GM10266 (cell line): ENCODE measurements at regions not wholly inside any gene's neighbourhood (a gene's known extent, or its start where the extent isn't known, plus 50 kb on each side); places are given as distances from the start of the nearest gene placed in this dataset.
"Not testable (repeated sequence)": the region's sequence is repeated elsewhere in the genome, so short reads cannot be mapped to it uniquely, and the experiment has no call there.

Experiments used
- DNase-seq: peaks from one replicate; pipeline ENCODE4 v3.0.0; 2012; ENCODE audit errors: extremely low spot score
- TF ChIP-seq, protein P1 (sequence below): IDR thresholded peaks from 2 replicates; pipeline ENCODE4 v1.5.1; 2012; ENCODE audit warnings: mild to moderate bottlenecking, low read depth; ENCODE audit not compliant: control insufficient read depth, insufficient read depth; ENCODE audit errors: missing control alignments

GRCh38 chr3:99568663-99569335 is 69.6 kb upstream of the COL8A1 start:
- TF ChIP-seq, protein P1, sequence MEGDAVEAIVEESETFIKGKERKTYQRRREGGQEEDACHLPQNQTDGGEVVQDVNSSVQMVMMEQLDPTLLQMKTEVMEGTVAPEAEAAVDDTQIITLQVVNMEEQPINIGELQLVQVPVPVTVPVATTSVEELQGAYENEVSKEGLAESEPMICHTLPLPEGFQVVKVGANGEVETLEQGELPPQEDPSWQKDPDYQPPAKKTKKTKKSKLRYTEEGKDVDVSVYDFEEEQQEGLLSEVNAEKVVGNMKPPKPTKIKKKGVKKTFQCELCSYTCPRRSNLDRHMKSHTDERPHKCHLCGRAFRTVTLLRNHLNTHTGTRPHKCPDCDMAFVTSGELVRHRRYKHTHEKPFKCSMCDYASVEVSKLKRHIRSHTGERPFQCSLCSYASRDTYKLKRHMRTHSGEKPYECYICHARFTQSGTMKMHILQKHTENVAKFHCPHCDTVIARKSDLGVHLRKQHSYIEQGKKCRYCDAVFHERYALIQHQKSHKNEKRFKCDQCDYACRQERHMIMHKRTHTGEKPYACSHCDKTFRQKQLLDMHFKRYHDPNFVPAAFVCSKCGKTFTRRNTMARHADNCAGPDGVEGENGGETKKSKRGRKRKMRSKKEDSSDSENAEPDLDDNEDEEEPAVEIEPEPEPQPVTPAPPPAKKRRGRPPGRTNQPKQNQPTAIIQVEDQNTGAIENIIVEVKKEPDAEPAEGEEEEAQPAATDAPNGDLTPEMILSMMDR: no peak
- no peak for DNase-seq

DNA sequence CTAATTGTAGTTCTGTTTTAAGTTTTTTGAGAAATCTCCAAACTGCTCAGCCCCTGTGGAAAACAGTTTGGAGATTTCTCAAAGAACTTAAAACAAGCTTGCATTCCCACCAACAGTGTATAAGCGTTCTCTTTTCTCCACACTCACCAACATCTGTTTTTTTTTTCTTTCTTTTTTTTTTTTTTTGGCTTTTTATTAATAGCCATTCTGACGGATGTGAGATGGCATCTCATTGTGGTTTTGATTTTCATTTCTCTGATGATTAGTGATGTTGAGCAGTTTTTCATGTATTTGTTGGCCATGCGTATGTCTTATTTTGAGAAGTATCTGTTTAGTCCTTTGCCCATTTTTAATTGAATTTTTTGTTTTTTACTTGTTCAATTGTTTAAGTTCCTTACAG is 73.1 kb upstream of the COL8A1 start:
- TF ChIP-seq, protein P1: no peak
- no peak for DNase-seq

DNA sequence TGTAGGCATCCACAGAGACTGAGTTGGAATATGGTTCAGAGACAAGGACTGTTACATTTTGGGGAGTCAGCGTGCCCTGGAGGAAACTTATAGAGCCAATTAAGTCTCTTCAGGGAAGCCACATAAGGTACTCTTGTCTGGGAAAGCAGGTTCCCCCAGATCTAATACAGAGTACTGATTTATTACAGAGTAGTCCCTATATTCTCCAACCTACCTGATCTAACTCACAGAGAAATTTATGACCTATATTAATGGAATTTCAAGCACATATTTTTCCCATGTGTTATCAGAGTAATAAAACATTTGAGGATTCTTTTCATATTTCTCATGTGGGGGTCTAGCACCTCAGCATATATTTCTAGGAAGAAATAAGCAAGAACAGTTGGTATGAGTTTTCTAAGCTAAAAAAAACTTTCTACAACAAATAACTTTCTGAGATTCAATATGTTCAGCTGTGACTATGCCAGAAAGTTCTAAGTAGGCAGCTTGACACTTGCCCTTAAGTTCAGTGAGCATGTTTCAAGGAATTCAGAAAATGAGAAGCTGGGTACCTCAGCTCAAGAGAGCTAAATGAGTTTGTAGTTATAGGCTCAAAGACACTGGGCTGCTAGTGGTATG is 75.3 kb upstream of the COL8A1 start:
- DNase-seq: no peak
- TF ChIP-seq, protein P1: no peak

GRCh38 chr3:99562138-99562537 is 76.3 kb upstream of the COL8A1 start:
- TF ChIP-seq, protein P1: no peak
- DNase-seq: no peak

- TF ChIP-seq, protein P1: no peak
- no peak for DNase-seq
Measured at GRCh38 chr3:99561056-99561455, 77.3 kb upstream of the COL8A1 start.

DNA sequence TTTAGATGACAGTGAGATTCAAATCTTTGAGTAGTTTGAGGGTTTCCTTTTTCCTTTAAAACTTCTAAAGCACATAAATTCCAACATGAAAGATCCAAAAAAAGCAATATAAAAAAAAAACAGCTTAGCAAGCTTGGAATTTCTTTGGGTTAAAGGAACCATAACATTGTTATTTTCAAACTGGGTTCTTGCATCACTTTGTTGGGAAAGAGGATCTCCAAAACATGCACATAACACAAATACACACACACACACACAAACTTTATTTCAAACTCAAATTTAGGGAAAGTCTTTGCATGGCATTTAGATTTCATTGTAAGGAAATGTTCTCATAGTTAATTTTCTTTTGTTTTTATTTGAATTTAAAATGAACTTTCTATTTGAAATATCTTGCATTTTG is 79.2 kb upstream of the COL8A1 start:
- TF ChIP-seq, protein P1: no peak

GRCh38 chr3:99555885-99556284 is 82.5 kb upstream of the COL8A1 start:
- DNase-seq: not testable (repeated sequence)

More for the DNA sequence above, 79.2 kb upstream of the COL8A1 start:
- no peak for DNase-seq
